ENCODE measurements at regions not wholly inside any gene's neighbourhood (a gene's known extent, or its start where the extent isn't known, plus 50 kb on each side); places are given as distances from the start of the nearest gene placed in this dataset.
A peak's percentile ranks its signal among the peaks of the same experiment; 100 is the strongest.

DNA sequence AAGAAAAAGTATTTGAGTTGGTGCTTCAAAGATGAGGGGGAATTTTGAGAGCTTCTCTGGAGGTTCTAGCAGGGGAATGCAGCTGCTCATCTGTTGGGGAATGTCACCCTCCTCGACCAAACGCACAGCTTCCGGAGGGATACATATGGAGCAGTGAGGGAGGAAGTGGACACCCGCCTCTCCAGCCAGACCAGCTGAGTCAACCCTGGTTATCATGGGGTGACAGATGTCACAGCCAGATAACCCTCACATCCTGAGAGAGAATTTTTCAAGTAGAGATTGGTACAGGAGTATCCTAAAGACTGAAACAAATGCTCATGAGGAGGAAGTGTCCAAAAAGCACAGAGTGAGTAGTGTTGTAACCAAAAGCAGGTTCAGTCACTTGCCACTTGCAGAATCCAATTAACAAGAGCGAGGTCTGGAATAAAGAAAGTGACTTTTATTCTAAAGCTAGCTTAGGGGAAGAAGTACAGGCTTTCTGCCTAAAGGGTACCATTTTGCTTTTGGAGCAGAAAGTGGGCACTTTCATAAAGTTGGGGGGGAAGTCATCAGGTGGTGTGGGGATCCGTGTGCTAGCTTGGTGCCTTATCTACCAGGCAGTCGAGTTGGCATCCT lies 395.2 kb downstream of the RAD51AP2 start:
- no peak for DNase-seq

DNA sequence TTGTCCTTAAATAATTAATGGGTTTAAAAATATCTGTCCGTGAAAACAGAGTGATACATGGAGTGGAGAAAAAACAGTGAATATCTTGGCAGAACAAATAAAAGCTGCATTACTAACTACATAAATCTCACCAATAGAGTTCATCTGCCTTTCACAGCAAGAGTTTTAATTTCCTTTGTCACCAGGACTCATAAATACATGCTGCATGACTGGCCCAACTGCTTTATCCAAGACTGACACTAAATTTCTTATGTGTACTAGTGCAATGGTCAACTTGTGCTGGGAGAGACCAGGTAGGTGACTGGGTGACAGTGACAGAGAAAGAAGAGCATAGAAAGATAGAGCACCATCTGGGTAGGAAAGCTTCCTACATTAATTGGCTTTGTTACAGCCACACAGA lies 402.8 kb downstream of the RAD51AP2 start:
- no peak for DNase-seq

DNA sequence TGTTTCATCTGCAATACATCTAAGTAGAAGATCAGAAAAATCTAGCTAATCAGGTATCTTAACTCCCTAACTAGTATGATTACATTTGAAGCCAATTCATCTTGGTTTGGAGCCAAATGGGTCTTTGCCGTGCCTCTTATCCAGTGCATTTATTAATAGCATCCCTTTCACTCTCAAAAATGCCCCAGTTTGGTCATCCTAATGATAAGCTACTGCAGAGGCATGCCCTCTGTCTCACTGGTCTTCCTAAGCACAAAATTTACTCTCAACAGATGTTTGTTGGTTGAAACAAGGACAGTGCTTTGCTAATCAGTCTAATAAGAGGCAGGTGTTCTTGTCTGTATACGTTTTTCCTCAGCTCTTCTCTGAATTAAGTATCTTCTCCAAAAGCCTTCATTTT lies 403.2 kb downstream of the RAD51AP2 start:
- no peak for DNase-seq

GRCh38 chr2:17107871-17108270 lies 410.4 kb downstream of the RAD51AP2 start:
- no peak for DNase-seq

DNA sequence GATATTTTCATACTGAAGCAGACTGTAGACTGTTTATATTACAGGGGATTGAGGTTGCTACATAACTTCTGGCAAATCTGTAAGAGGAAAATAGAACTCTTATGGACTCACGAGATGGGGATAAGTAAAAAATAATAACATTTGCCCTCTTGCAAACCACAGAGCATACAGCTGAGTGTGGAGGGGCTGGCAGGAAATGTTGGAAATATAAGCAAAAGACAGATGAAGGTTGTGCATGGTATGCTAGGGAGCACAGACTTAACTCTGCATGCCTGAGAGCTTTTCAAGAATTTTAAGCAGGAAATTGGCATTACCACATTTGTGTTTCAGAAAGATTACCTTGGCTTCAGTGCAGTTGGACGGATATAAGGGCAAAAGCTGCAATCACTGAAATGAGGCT lies 411.1 kb downstream of the RAD51AP2 start:
- DNase-seq, result no peak

GRCh38 chr2:17106418-17106817 lies 411.8 kb downstream of the RAD51AP2 start:
- DNase-seq, result no peak

- DNase-seq, result peak; percentile 18
Measured at GRCh38 chr2:17104454-17104853, 413.8 kb downstream of the RAD51AP2 start.

DNA sequence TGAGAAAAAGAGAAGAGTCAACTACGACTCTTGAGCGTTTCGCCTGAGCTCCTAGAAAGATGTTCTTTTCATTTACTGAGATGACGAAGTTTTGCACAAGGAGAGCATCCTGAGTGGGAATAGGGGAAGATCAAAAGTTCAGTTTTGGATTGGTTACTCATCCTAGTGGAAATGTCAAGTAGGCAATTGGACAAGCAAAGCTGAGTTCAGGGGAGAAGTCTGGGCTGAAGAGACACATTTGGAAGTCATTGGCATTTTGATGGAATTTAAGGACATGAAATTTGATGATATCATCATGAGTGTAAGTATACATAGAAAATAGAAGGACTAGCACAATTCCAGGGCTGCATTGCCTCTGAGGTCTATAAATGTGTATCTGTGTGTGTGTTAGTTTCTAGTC lies 416.6 kb downstream of the RAD51AP2 start:
- DNase-seq, result no peak

GRCh38 chr2:17101091-17101490 lies 417.1 kb downstream of the RAD51AP2 start:
- no peak for DNase-seq

DNA sequence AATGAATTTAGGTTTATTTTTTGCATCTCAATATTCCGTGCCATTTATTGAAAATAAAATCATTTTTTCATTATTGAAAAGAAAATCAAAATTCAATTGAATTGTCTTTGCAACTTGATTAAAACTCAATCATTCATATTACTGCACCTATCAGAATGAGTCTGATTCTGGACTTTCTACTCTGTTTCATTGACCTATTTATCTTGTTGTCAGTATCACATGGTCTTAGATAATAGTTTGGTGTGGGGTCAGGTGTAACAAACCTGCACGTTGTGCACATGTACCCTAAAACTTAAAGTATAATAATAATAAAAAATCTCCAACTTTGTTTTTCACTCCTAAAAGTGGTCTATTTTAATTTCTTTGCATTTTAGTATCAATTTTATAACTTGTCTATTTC lies 422.9 kb downstream of the RAD51AP2 start:
- DNase-seq, result no peak

DNA sequence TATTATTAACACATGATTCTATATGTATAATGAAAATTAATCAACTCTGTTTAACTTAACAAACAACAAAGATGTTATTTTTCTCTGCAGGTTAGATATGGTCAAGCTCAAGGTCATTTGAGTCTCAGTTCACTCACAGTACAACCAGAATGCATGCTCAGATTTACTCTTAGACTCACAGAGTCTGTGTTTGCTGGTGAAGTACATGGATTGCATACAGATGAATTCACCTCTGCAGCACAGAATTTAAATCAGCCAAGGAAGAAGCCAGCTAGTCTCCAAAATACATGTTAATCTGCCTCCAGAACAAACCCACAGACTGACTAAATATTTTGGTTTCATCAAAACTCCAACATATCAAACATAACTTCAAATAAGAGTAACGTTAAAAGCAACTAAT lies 424.5 kb downstream of the RAD51AP2 start:
- no peak for DNase-seq

DNA sequence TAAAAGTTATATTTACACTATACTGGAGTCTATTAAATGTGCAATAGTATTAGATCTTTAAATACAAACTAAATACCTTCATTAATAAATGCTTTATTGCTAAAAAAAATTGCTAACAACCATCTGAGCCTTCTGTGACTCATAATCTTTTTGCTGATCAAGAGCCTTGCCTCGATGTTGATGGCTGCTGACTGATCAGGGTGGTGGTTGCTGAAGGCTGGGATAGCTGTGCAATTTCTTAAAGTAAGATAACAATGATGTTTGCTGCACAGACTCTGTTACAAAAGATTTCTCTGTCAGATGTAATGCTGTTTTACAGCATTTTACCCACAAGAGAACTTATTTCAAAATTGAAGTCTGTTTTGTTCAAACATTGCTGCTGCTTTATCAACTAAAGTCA lies 421.4 kb upstream of the CYRIA start:
- DNase-seq, result no peak

DNA sequence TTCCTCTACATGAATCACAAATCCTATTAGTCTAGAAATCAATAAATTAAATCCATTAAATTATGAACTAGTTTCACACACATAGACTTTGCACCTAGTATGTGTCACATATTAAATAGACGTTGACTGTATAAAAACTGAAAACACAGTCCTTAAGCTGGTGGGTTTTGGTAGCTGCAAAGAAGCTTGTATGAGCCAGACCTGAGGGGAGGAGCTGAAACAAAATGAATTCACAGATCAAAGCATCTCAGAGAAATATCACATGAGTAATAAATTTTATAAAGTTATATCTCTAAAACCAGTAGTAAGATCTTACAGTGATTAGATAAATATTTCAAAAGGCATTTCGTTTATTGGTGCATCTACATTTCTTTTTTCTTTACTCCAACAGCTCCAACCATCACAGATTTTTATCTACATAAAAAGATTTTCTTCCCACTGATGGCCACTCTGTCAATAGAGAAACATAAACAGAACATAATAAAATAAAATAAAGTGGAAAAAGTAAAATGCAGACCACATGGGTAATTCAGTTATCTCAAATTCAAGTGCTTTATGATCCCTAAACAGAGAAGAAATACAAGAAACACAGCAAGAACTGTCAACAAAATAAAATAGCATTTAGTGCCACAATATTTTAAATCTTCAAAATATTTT lies 420.0 kb upstream of the CYRIA start:
- DNase-seq, result no peak

DNA sequence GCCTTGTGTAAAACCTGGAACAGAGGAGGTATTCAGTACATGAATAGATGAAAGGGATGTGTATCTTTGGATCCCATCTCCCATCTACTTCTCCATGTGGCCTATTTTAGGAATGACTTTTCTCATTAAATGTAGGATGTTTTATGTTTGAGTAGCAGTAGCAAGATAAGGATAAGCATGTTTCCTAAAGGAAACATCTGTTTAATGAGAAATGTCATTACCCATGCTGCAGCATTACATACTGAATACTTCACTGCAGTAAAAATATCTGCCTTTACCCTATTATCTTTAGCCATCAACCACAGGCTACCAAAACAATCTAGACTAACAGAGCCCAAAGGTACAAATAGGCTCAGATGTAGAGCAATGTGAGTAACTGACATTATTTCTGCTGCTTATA lies 419.2 kb upstream of the CYRIA start:
- no peak for DNase-seq

- DNase-seq, result peak; percentile 5
Measured at GRCh38 chr2:17083902-17084301, 418.3 kb upstream of the CYRIA start.

- no peak for DNase-seq
Measured at GRCh38 chr2:17079262-17079661, 413.6 kb upstream of the CYRIA start.

GRCh38 chr2:17076533-17076932 lies 410.9 kb upstream of the CYRIA start:
- DNase-seq, result no peak

DNA sequence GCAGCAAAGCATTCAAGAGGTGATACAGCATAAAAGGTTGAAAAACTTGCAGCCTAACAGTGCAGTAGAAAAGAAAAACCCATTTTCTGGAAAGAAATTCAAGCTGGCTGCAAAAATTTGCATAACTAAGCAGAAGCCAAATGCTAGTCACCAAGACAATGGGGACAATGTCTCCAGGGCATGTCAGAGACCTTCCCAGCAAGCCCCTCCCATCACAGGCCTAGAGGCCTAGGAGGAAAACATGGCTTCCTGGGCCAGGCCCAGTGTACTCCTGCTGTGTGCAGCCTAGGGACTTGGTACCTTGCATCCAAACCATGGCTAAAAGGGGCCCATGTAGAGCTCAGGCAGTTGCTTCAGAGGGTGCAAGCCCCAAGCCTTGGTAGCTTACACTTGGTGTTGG lies 405.1 kb upstream of the CYRIA start:
- no peak for DNase-seq

DNA sequence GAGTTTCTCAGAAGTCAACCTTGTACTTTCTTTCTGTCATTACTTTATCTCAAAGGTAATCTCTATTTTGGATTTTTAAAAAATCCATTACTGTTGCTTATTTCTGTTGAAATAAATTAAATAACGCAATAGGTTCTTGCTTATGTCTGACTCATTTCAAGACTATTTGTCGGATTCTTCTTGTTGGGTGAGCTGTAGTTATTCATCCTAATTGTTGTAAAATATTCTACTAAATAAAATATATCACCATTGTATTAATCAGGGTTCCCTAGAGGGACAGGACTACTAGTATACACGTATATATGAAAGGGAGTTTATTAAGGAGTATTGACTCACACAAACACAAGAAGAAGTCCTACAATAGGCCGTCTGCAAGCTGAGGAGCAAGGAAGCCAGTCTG lies 403.9 kb upstream of the CYRIA start:
- no peak for DNase-seq

DNA sequence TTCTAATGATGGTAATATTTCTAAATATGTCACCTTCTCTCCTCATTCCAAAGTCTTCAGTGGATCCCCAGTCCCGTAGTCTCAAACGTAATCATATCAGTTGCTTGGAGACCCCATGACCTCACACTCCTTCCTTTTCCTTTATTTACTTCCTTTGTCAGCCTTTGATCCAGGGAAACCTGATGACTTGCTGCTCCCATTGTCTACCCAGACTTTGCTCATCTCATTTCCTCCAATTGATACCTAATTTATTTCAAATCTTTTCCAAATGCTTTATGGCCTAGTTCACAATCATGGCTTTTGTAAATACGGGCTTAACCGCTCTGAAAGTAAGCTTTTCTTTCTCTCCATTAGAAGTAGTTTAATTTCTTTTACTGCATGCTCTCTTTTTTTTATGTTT lies 402.4 kb upstream of the CYRIA start:
- no peak for DNase-seq

GRCh38 chr2:17065536-17065935 lies 399.9 kb upstream of the CYRIA start:
- no peak for DNase-seq

DNA sequence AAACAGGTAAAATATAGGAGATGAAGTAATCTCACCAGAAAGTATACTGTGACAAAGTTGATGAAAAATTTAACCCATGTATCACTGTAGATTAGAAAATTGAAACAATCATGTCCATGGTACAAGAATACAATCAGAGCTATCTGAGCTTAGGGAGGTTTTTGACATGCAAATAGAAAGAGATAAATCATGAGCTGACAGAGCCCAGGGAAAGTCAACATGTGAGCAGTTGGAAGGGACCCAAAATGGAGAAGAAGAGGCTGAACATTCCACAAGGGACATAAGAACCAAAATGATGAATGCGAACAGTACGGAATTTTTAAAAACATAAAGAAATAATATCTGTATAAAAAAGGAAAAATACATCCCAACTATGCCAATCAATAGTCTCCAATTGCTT lies 395.4 kb upstream of the CYRIA start:
- DNase-seq, result no peak

DNA sequence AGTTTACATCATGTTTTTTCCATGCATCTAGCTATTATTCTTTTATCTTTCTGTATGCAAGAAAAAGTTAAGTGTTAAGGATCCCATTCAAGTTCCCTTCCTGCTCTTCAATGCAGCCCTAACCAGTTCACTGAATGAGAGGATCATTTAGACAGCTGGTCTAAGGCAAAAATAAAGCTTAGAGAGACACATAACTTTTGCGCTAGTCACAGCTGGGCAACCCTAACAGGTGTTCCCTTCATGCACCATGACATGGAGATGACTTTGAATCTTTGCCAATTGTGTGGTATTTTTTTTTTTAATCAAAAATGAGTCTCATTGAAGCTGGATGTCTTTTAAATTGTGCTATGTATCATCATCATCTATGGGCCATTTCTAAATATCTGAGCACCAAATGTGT lies 393.8 kb upstream of the CYRIA start:
- no peak for DNase-seq

GRCh38 chr2:17058772-17059402 lies 393.3 kb upstream of the CYRIA start:
- no peak for DNase-seq

Data from EL (cell line).